NCI-H510A (cell line): ENCODE measurements at regions not wholly inside any gene's neighbourhood (a gene's known extent, or its start where the extent isn't known, plus 50 kb on each side); places are given as distances from the start of the nearest gene placed in this dataset.
A peak's percentile ranks its signal among the peaks of the same experiment; 100 is the strongest.

ENCODE experiments used
- DNase-seq: peaks from one replicate; lab custom pipeline; 2025; lab: John Stamatoyannopoulos, UW

- no peak for DNase-seq
Measured at GRCh38 chr22:26847046-26847445, 189.7 kb downstream of the MIAT start.

- DNase-seq: no peak
Measured at GRCh38 chr22:26847816-26848215, 190.4 kb downstream of the MIAT start.

- DNase-seq: no peak
Measured at GRCh38 chr22:26848244-26848920, 191.0 kb downstream of the MIAT start.

GRCh38 chr22:26849575-26849974 is 192.2 kb downstream of the MIAT start:
- no peak for DNase-seq

GRCh38 chr22:26851125-26851524 is 193.7 kb downstream of the MIAT start:
- no peak for DNase-seq

- DNase-seq: no peak
Measured at GRCh38 chr22:26852176-26852575, 194.8 kb downstream of the MIAT start.

GRCh38 chr22:26853071-26853470 is 195.7 kb downstream of the MIAT start:
- no peak for DNase-seq

- DNase-seq: no peak
Measured at GRCh38 chr22:26853495-26853894, 196.1 kb downstream of the MIAT start.

GRCh38 chr22:26857169-26857568 is 199.8 kb downstream of the MIAT start:
- DNase-seq: no peak

- DNase-seq: no peak
Measured at GRCh38 chr22:26860301-26860700, 202.9 kb downstream of the MIAT start.

- no peak for DNase-seq
Measured at GRCh38 chr22:26865021-26865420, 207.6 kb downstream of the MIAT start.

GRCh38 chr22:26883393-26883792 is 226.0 kb downstream of the MIAT start:
- no peak for DNase-seq

- no peak for DNase-seq
Measured at GRCh38 chr22:26884921-26885320, 227.5 kb downstream of the MIAT start.

GRCh38 chr22:26885441-26886261 is 228.3 kb downstream of the MIAT start:
- DNase-seq: no peak

- no peak for DNase-seq
Measured at GRCh38 chr22:26887456-26887855, 230.1 kb downstream of the MIAT start.

GRCh38 chr22:26887916-26888315 is 230.5 kb downstream of the MIAT start:
- no peak for DNase-seq

- no peak for DNase-seq
Measured at GRCh38 chr22:26888887-26889286, 231.5 kb downstream of the MIAT start.

GRCh38 chr22:26889802-26890201 is 232.4 kb downstream of the MIAT start:
- no peak for DNase-seq

GRCh38 chr22:26890870-26891269 is 233.5 kb downstream of the MIAT start:
- no peak for DNase-seq

GRCh38 chr22:26891429-26891828 is 234.0 kb downstream of the MIAT start:
- no peak for DNase-seq

GRCh38 chr22:26892166-26893041 is 235.0 kb downstream of the MIAT start:
- peak; percentile 78 for DNase-seq
